H9 (cell line): ENCODE measurements at regions not wholly inside any gene's neighbourhood (a gene's known extent, or its start where the extent isn't known, plus 50 kb on each side); places are given as distances from the start of the nearest gene placed in this dataset.

ENCODE experiments used
- DNase-seq: peaks from one replicate; pipeline ENCODE4 v3.0.0-alpha.2; 2017
- H2AFZ ChIP-seq: one replicate; pipeline ENCODE4 v1.6.1; 2013; ENCODE audit warnings: mild to moderate bottlenecking, low read length, control low read depth, moderate library complexity
- H2AK5ac ChIP-seq: 2 replicates; pipeline ENCODE4 v1.6.1; 2013; ENCODE audit warnings: low read length, control low read depth, mixed read lengths; ENCODE audit not compliant: insufficient read length
- H2BK120ac ChIP-seq: one replicate; pipeline ENCODE4 v1.6.1; 2013; ENCODE audit warnings: low read depth, mild to moderate bottlenecking, low read length, control low read depth, inconsistent platforms; ENCODE audit not compliant: poor library complexity, severe bottlenecking
- H2BK12ac ChIP-seq: 2 replicates; pipeline ENCODE4 v1.6.1; 2013; ENCODE audit warnings: low read length, control low read depth, mixed read lengths, low read depth; ENCODE audit not compliant: insufficient read length
- H2BK15ac ChIP-seq: 2 replicates; pipeline ENCODE4 v1.6.1; 2013; ENCODE audit warnings: low read depth, low read length, control low read depth
- H2BK20ac ChIP-seq: one replicate; pipeline ENCODE4 v1.6.1; 2013; ENCODE audit warnings: low read depth, mild to moderate bottlenecking, low read length, control low read depth, inconsistent platforms; ENCODE audit not compliant: poor library complexity, severe bottlenecking
- H2BK5ac ChIP-seq: 2 replicates; pipeline ENCODE4 v1.6.1; 2013; ENCODE audit warnings: low read length, control low read depth, mixed read lengths; ENCODE audit not compliant: insufficient read length
- H3K14ac ChIP-seq: 2 replicates; pipeline ENCODE4 v1.6.1; 2013; ENCODE audit warnings: low read length, control low read depth; ENCODE audit not compliant: insufficient read depth
- H3K18ac ChIP-seq: 2 replicates; pipeline ENCODE4 v1.6.1; 2013; ENCODE audit warnings: low read depth, mild to moderate bottlenecking, mixed read lengths, low read length, control low read depth; ENCODE audit not compliant: insufficient read length
- H3K23ac ChIP-seq: 2 replicates; pipeline ENCODE4 v1.6.1; 2013; ENCODE audit warnings: low read length, control low read depth, mixed read lengths, low read depth; ENCODE audit not compliant: insufficient read length
- H3K23me2 ChIP-seq: 2 replicates; pipeline ENCODE4 v1.6.1; 2013; ENCODE audit warnings: low read depth, mild to moderate bottlenecking, mixed read lengths, low read length, control low read depth; ENCODE audit not compliant: insufficient read length, poor library complexity, severe bottlenecking
- H3K27ac ChIP-seq: 2 replicates; pipeline ENCODE4 v1.5.1; 2013; ENCODE audit warnings: low read length, control low read depth, mixed read lengths, low read depth; ENCODE audit not compliant: insufficient read length
- H3K27me3 ChIP-seq: 2 replicates; pipeline ENCODE4 v1.6.1; 2013; ENCODE audit warnings: low read length, control low read depth, inconsistent platforms; ENCODE audit not compliant: insufficient read depth
- H3K4ac ChIP-seq: 2 replicates; pipeline ENCODE4 v1.6.1; 2013; ENCODE audit warnings: low read depth, mild to moderate bottlenecking, control low read depth, inconsistent platforms, low read length, moderate library complexity
- H3K4me1 ChIP-seq: 2 replicates; pipeline ENCODE4 v1.6.1; 2013; ENCODE audit warnings: low read length, control low read depth, inconsistent platforms; ENCODE audit not compliant: insufficient read depth
- H3K4me2 ChIP-seq: 2 replicates; pipeline ENCODE4 v1.6.1; 2013; ENCODE audit warnings: low read length, control low read depth, mixed read lengths; ENCODE audit not compliant: insufficient read length, insufficient read depth
- H3K56ac ChIP-seq: 2 replicates; pipeline ENCODE4 v1.6.1; 2013; ENCODE audit warnings: low read depth, mild to moderate bottlenecking, mixed read lengths, low read length, control low read depth; ENCODE audit not compliant: insufficient read length
- H3K79me1 ChIP-seq: 2 replicates; pipeline ENCODE4 v1.6.1; 2013; ENCODE audit warnings: low read depth, mild to moderate bottlenecking, moderate library complexity, low read length, control low read depth, inconsistent platforms; ENCODE audit not compliant: insufficient read depth, poor library complexity, severe bottlenecking
- H3K79me2 ChIP-seq: 2 replicates; pipeline ENCODE4 v1.6.1; 2013; ENCODE audit warnings: low read length, control low read depth, inconsistent platforms; ENCODE audit not compliant: insufficient read depth
- H3K9ac ChIP-seq: 2 replicates; pipeline ENCODE4 v1.6.1; 2013; ENCODE audit warnings: low read length, control low read depth, mixed read lengths; ENCODE audit not compliant: insufficient read length; ENCODE audit errors: extremely low read depth
- H3K9me3 ChIP-seq: one replicate; pipeline ENCODE4 v1.6.1; 2013; ENCODE audit warnings: low read depth, low read length, inconsistent platforms; ENCODE audit not compliant: control insufficient read depth
- H3T11ph ChIP-seq: one replicate; pipeline ENCODE4 v1.6.1; 2013; ENCODE audit warnings: mild to moderate bottlenecking, low read length, control low read depth, inconsistent platforms
- H4K20me1 ChIP-seq: one replicate; pipeline ENCODE4 v1.6.1; 2013; ENCODE audit not compliant: control insufficient read depth, insufficient read length, insufficient read depth
- H4K5ac ChIP-seq: 2 replicates; pipeline ENCODE4 v1.6.1; 2013; ENCODE audit warnings: low read depth, mild to moderate bottlenecking, mixed read lengths, low read length, control low read depth; ENCODE audit not compliant: insufficient read length
- H4K8ac ChIP-seq: replicated peaks from 2 replicates; pipeline ENCODE4 v1.6.1; 2013; ENCODE audit warnings: low read length, control low read depth, mixed read lengths, low read depth; ENCODE audit not compliant: insufficient read length
- H4K91ac ChIP-seq: 2 replicates; pipeline ENCODE4 v1.6.1; 2013; ENCODE audit warnings: low read depth, mild to moderate bottlenecking, moderate library complexity, mixed read lengths, low read length, control low read depth; ENCODE audit not compliant: insufficient read length
- H3K27ac Mint-ChIP-seq, 3 experiments: 2 replicates in 2 of 3; 3 replicates in 1 of 3; pipeline ENCODE4 v1.8.0; 2020 to 2021; ENCODE audit warnings: mixed read lengths in 3 of 3, mild to moderate bottlenecking in 1 of 3, moderate library complexity in 1 of 3
- H3K27me3 Mint-ChIP-seq: 2 replicates; pipeline ENCODE4 v1.8.0; 2021; ENCODE audit warnings: low read depth, mild to moderate bottlenecking, moderate library complexity, mixed read lengths
- H3K36me3 Mint-ChIP-seq, 3 experiments: 2 replicates in 2 of 3; 3 replicates in 1 of 3; pipeline ENCODE4 v1.8.0; 2020 to 2021; ENCODE audit warnings: low read depth in 3 of 3, mixed read lengths in 3 of 3; ENCODE audit not compliant: insufficient read depth in 1 of 3
- H3K4me1 Mint-ChIP-seq, 2 experiments: 2 replicates each; pipeline ENCODE4 v1.8.0; 2020; ENCODE audit warnings: mixed read lengths in 2 of 2
- H3K4me3 Mint-ChIP-seq, 2 experiments: 2 replicates in 1 of 2; 3 replicates in 1 of 2; pipeline ENCODE4 v1.8.0; 2020 to 2021; ENCODE audit warnings: mild to moderate bottlenecking in 2 of 2, mixed read lengths in 2 of 2, moderate library complexity in 1 of 2
- H3K9me3 Mint-ChIP-seq, 2 experiments: 2 replicates in 1 of 2; 3 replicates in 1 of 2; pipeline ENCODE4 v1.8.0; 2020; ENCODE audit warnings: mild to moderate bottlenecking in 2 of 2, mixed read lengths in 2 of 2, moderate library complexity in 1 of 2
- WGBS: extraction: QIAGEN DNeasy Blood & Tissue Kit; methylation state at CpG from one replicate; pipeline ENCODE4 v1.1.7; 2013; ENCODE audit warnings: missing lambda C conversion rate, low lambda C conversion rate, mixed read lengths; ENCODE audit not compliant: insufficient read length; ENCODE audit errors: extremely low coverage; 5-methylcytosine and 5-hydroxymethylcytosine counted together
- TF ChIP-seq, protein P1 (sequence below): fragments of 200-600 bp; sonication (generic); conservative IDR thresholded peaks from 3 replicates; pipeline ENCODE4 v1.8.0; 2021; ENCODE audit warnings: antibody characterized with exemption, mild to moderate bottlenecking

DNA sequence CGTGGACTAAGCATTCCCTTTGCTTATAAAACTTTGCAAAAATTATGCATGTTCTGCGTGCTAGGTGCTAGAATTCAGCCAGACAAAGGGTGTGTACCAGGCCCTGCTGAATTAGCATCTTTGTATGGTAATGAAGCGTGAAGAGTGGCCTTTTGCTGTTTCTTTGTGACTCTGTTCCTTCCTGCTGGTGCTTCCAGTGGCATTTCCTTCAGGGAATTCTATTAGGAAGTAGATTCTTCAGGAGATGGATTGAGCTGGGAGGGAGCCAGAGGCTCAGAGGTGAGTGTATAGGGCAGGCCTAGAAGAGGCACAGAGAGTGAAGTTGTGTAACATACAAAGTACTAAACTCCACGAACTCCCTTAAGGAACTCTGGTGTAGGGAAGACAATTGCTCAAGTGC lies 73.9 kb upstream of the ASIC2 start:
- H2BK12ac ChIP-seq, result no peak overlapping the region
- peaks cover 45 to 51% of the 10 kb centered on the region in 2 experiments for H3K4me1 Mint-ChIP-seq

More for the DNA sequence above, 73.9 kb upstream of the ASIC2 start:
- H3K23ac ChIP-seq, result no peak overlapping the region
- Mint-ChIP-seq H3K36me3 (peaks cover 0 to 2% (median 0%) of the 10 kb centered on the region in 3 experiments; a peak in 3 of 7 replicates), H3K27me3 (peaks cover 26% of the 10 kb centered on the region), H3K9me3 (peaks cover 4% of the 10 kb centered on the region in 2 experiments; a peak in 2 of 5 replicates), H3K4me3 (no peak overlapping the region), H3K27ac (no peak overlapping the region)
- H3T11ph ChIP-seq, result no peak overlapping the region
- no peak overlapping the region for H2BK15ac ChIP-seq
- no peaks in the 10 kb centered on the region for H3K27me3 ChIP-seq
- no peak overlapping the region for H4K5ac ChIP-seq
- H4K20me1 ChIP-seq, result no peaks in the 10 kb centered on the region
- H2BK20ac ChIP-seq, result no peak overlapping the region
- 0 out of 2 replicates have a peak overlapping the region, but pooled peaks have one; percentile 20 for H3K14ac ChIP-seq
- H3K9ac ChIP-seq, result no peak overlapping the region
- no peak overlapping the region for H4K8ac ChIP-seq
- H2BK120ac ChIP-seq, result no peak overlapping the region
- no peaks in the 10 kb centered on the region for H3K23me2 ChIP-seq
- H3K56ac ChIP-seq, result no peak overlapping the region
- no peak overlapping the region for H3K4me2 ChIP-seq
- no peak overlapping the region for H3K4ac ChIP-seq
- no peak overlapping the region for H4K91ac ChIP-seq
- H3K27ac ChIP-seq, result no peak overlapping the region
- DNase-seq, result no peak
- no peaks in the 10 kb centered on the region for H3K79me1 ChIP-seq
- no peaks in the 10 kb centered on the region for H3K79me2 ChIP-seq
- H2AFZ ChIP-seq, result no peak overlapping the region
- TF ChIP-seq, protein P1, sequence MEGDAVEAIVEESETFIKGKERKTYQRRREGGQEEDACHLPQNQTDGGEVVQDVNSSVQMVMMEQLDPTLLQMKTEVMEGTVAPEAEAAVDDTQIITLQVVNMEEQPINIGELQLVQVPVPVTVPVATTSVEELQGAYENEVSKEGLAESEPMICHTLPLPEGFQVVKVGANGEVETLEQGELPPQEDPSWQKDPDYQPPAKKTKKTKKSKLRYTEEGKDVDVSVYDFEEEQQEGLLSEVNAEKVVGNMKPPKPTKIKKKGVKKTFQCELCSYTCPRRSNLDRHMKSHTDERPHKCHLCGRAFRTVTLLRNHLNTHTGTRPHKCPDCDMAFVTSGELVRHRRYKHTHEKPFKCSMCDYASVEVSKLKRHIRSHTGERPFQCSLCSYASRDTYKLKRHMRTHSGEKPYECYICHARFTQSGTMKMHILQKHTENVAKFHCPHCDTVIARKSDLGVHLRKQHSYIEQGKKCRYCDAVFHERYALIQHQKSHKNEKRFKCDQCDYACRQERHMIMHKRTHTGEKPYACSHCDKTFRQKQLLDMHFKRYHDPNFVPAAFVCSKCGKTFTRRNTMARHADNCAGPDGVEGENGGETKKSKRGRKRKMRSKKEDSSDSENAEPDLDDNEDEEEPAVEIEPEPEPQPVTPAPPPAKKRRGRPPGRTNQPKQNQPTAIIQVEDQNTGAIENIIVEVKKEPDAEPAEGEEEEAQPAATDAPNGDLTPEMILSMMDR, result no peak
- WGBS, result no CpG with 5 or more reads among the region's 4 CpGs
- peaks cover 18% of the 10 kb centered on the region; the same call in 1 of the 2 replicates for H3K4me1 ChIP-seq
- no peak overlapping the region for H2BK5ac ChIP-seq
- no peak overlapping the region for H2AK5ac ChIP-seq
- no peak overlapping the region for H3K18ac ChIP-seq
- no peaks in the 10 kb centered on the region for H3K9me3 ChIP-seq
